ENCODE measurements at regions not wholly inside any gene's neighbourhood (a gene's known extent, or its start where the extent isn't known, plus 50 kb on each side); places are given as distances from the start of the nearest gene placed in this dataset.

- TF ChIP-seq CTCF (IDR thresholded peaks at IDR 0.05; ENCODE audit: borderline replicate concordance, insufficient read depth, low read depth, low read length) = no peak
- H3K4me3 ChIP-seq (ENCODE audit: low read depth, low read length) = no peak overlapping the region
These were observed 181.8 kb upstream of the OLFM3 start for GRCh38 chr1:102178480-102178879.

GRCh38 chr1:102174259-102174863 lies 177.6 kb upstream of the OLFM3 start:
- peak; percentile 82 for TF ChIP-seq CTCF (IDR thresholded peaks at IDR 0.05; ENCODE audit: borderline replicate concordance, insufficient read depth, low read depth, low read length)
- no peak overlapping the region for H3K4me3 ChIP-seq (ENCODE audit: low read depth, low read length)

GRCh38 chr1:102172200-102172599 lies 175.5 kb upstream of the OLFM3 start:
- TF ChIP-seq CTCF (IDR thresholded peaks at IDR 0.05; ENCODE audit: borderline replicate concordance, insufficient read depth, low read depth, low read length) = no peak
- no peak overlapping the region for H3K4me3 ChIP-seq (ENCODE audit: low read depth, low read length)

- TF ChIP-seq CTCF (IDR thresholded peaks at IDR 0.05; ENCODE audit: borderline replicate concordance, insufficient read depth, low read depth, low read length) = no peak
- H3K4me3 ChIP-seq (ENCODE audit: low read depth, low read length) = no peak overlapping the region
These were observed 167.1 kb upstream of the OLFM3 start for GRCh38 chr1:102163799-102164198.

GRCh38 chr1:102151242-102151641 lies 154.5 kb upstream of the OLFM3 start:
- no peak for TF ChIP-seq CTCF (IDR thresholded peaks at IDR 0.05; ENCODE audit: borderline replicate concordance, insufficient read depth, low read depth, low read length)
- no peak overlapping the region for H3K4me3 ChIP-seq (ENCODE audit: low read depth, low read length)

- no peak for TF ChIP-seq CTCF (IDR thresholded peaks at IDR 0.05; ENCODE audit: borderline replicate concordance, insufficient read depth, low read depth, low read length)
- H3K4me3 ChIP-seq (ENCODE audit: low read depth, low read length) = no peak overlapping the region
These were observed 124.2 kb upstream of the OLFM3 start for GRCh38 chr1:102120910-102121309.

GRCh38 chr1:102118150-102118549 lies 121.4 kb upstream of the OLFM3 start:
- TF ChIP-seq CTCF (IDR thresholded peaks at IDR 0.05; ENCODE audit: borderline replicate concordance, insufficient read depth, low read depth, low read length) = no peak
- no peak overlapping the region for H3K4me3 ChIP-seq (ENCODE audit: low read depth, low read length)
